GM18519 (cell line): ENCODE measurements at regions not wholly inside any gene's neighbourhood (a gene's known extent, or its start where the extent isn't known, plus 50 kb on each side); places are given as distances from the start of the nearest gene placed in this dataset.

Experiments
- ATAC-seq: cut with Tn5 transposase; IDR thresholded peaks from one replicate; pipeline ENCODE4 v1.9.1; 2021; ENCODE audit warnings: mild to moderate bottlenecking, moderate library complexity; ENCODE audit not compliant: unreplicated experiment, low FRiP score

GRCh38 chr2:236739663-236740062, 170.0 kb downstream of the ACKR3 start:
- no peak for ATAC-seq

DNA sequence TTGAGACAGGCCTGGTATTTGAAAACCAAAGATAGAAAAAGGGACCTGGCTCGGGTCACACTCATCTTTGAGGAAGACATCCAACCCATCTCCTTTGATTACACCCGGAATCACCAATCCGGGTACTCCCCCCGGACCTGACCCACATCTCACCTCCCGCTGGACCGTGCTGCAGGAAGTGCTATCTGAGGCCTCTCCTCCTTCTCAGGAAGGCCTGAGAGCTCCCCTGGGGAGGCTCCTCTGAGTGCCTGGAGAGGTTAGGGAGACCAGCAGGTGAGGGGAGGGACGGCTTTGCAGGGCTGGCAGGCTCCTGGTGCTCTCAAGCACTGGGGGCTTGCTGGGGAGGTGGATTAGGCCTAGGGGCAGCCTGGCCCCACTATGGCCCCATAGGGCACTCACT, 170.9 kb downstream of the ACKR3 start:
- ATAC-seq = no peak

DNA sequence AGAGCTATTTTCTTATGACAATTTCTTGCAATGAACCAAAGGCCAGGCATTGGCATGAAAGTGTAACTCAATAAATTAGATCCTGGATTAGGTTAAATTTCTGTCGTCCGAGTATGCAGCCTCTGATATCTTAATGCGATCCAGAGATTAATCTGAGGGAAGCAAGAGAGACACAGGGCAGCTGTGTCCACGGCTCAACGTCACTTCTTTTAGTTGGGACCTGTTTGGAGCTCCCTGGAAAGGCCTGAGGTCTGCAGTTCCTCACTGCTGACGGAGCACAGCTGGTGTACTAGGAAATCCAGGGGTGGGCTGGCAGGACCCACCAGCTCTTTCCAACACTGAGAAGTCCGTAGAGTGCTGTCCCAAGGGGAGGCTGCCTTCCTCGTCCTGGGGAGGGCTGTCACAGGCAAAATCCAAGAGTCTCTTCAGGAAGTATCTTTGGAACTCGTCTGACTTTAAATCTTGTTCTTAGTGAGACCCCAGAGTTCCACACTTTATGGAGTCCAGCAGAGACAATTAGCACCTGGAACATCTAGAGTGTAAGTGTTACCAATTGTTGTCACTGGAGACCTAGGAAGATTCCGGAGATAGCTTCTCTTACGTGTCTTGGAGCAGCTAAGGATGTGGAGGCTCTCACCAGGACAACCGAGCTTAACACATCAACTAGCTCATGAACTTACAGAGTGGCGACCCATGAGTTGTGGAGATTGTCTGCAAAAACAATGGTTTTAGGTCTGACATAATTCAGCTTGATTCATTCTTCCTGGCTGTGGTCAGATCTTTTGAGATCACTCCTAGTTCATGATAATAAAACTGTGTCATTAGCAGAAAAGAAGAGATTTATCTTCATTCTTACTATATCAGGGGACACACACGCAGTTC, 173.7 kb downstream of the ACKR3 start:
- no peak for ATAC-seq

DNA sequence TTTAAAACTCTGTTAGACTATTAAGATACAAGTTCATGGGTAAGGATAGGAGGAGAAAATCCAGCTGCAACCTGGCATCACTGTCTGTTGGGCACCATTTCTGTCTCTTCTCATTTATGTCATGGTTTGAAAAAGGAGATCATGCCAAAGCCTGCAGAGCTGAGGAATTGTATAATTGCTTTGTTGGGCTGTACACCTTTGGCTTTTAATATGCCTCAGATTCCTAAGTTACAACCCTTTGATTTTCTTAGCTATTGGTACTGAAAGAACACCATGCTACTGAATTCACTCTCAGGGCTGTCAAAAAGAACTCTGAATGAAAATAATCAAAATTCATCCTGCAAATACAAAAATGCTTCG, 174.3 kb downstream of the ACKR3 start:
- ATAC-seq = no peak

GRCh38 chr2:236744281-236744705, 174.7 kb downstream of the ACKR3 start:
- ATAC-seq = no peak

- no peak for ATAC-seq
Observed at GRCh38 chr2:236744716-236745115, 175.1 kb downstream of the ACKR3 start.

DNA sequence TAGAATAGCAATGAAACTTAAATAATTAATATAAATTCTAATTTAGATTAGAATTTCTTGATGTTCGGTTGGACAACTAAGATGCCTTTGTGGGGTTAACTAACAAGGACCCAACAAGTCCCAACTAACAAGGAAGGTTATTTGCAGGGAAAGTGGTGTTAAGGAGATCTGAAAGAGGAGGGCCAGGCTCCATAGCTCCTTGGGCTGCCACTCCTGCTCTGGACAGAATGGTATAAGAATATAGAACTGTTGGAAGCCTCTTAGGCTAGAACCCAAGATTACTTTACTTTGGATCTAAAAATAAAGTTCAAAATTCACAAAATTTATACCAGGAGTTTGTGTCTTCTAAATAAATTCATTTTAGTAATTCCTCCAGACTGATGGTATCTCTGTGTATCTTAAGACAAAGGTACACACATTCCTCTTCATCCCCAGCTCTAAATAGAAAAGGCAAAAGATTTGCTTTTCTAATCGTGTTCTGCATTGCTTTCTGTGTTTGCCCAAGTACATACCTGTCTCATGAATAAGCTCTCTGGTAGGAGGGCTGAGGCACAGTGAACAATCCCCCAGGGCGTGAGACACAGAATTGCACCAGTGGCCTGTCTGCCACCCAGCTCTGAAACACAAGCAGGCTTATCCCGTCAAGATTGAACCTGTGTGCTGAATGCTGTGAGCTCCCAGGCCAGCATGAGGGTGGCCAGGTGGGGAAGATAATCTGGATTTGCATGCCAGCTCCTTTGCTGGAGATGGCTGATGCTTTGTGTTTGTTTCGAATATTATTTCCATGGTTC, 176.0 kb downstream of the ACKR3 start:
- no peak for ATAC-seq

DNA sequence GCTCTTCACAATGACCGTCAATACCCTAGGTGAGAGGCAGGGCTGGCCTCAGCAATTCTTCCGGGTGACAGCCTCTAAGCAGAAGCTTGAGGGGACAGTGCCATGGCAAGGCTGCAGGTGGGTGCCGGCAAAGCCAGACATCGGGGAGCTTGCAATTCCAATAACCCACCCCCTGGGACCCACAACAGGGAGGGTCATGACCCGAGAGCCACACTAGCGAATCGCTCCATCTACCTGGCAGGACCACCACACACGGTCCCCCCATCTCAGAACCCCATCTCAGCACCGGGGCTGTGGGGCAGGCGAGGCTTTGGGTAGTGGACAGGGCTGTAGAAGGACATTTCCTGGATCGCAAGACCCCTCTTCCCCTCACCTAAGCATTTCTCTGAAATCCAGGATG, 177.2 kb downstream of the ACKR3 start:
- ATAC-seq = no peak

- ATAC-seq = no peak
Observed at GRCh38 chr2:236747426-236747825, 177.8 kb downstream of the ACKR3 start.

DNA sequence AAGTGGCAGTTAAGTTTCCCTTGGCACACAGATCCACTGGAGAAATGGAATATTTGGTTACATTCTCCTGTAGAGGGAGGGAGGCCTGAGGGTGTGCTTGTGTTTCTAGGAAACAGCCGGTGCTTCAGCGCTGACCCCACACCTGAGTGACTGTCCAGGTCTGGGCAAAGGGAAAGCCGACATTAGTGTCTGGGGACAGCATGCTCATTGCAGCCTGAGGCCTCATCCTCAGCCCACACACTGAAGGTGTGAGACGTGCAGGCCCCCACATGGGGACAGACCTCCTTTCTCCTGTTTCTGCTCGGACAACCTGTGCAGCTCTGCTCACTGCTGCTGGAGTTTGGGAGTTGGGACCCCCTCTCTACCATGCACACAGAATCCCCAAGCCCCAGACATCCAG, 178.3 kb downstream of the ACKR3 start:
- ATAC-seq = no peak

- ATAC-seq = no peak
Observed at GRCh38 chr2:236748385-236748784, 178.8 kb downstream of the ACKR3 start.

GRCh38 chr2:236748801-236749200, 179.2 kb downstream of the ACKR3 start:
- no peak for ATAC-seq

- no peak for ATAC-seq
Observed at GRCh38 chr2:236749346-236749745, 179.7 kb downstream of the ACKR3 start.

DNA sequence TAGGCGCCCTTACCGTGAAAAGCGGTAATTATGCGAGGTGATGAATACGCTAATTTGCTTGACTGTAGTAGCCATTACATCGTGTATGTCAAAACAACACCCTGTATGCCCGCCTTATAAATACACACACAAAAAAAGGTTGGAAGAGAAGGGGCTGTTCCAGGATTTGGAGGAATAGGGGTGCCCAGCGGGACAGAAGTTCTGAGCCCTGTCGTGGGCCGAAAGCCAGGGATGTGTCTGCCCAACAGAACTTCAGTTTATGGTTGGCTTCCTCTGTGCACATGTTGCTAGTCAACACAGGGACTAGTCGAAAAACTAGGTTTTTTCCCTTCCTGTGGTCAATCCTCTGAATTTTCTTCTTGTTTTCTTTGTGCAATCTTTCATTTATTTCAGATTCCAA, 182.5 kb downstream of the ACKR3 start:
- ATAC-seq = no peak

GRCh38 chr2:236753606-236754270, 184.1 kb downstream of the ACKR3 start:
- ATAC-seq = no peak

DNA sequence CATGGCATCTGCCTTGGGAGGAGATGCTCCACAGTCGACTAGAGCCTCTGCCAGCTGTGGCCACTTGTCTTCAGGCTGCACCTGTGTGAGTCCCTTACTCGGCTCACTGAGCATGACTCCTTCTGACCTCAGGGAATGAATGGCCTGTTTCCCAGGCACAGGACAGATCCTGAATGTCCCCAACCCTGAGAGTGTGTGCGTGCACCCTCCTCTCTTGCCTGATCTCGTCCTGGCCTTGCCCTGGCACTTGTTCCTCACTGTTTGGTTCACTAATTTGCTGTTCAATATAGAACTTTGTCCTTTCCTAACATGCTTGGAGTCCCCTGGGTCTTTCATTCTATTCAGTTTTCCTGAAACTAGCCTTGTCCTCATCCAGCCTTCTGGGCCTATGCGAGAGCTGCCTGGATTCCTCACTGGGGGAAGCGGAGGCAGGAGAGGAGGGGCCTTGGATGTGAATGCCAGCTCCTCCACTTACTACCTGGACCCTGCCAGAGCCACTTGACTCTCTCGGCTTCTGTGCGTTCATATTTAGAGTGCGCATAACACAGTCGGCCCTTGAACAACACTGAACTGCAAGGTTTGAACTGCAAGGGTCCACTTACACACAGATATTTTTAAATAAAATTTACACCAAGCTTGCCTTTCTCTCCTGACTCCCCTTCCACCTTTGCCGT, 184.8 kb downstream of the ACKR3 start:
- no peak for ATAC-seq

- ATAC-seq = no peak
Observed at GRCh38 chr2:236755278-236755840, 185.7 kb downstream of the ACKR3 start.

DNA sequence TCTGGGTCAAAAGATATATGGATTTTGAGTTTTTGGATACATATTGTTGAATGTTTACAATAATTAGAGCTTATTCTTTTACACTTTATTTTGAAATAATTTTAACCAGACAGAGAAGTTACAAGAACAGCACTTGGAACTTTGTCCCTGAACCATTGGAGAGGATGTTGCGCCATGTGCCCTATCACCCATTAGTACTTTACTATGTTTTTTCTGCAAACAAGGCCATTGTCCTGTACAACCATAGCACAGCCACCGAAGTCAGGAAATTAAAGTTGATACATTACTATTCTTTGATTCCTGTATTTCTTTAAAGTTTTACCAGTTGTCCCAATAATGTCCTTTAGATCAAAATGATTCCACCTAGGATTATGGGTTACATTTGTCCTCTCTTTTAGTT, 188.8 kb downstream of the ACKR3 start:
- no peak for ATAC-seq

- no peak for ATAC-seq
Observed at GRCh38 chr2:236760246-236760645, 190.6 kb downstream of the ACKR3 start.

- no peak for ATAC-seq
Observed at GRCh38 chr2:236761358-236761757, 191.7 kb downstream of the ACKR3 start.
